HG02870 (cell line): ENCODE measurements at regions not wholly inside any gene's neighbourhood (a gene's known extent, or its start where the extent isn't known, plus 50 kb on each side); places are given as distances from the start of the nearest gene placed in this dataset.
"Not testable (repeated sequence)": the region's sequence is repeated elsewhere in the genome, so short reads cannot be mapped to it uniquely, and the experiment has no call there.

Experiments
- ATAC-seq: cut with Tn5 transposase; IDR thresholded peaks from one replicate; pipeline ENCODE4 v1.9.1; 2021; ENCODE audit warnings: mild to moderate bottlenecking, moderate library complexity; ENCODE audit not compliant: unreplicated experiment

GRCh38 chr6:90915224-90915915 is 328.5 kb upstream of the MAP3K7 start:
- no peak for ATAC-seq

DNA sequence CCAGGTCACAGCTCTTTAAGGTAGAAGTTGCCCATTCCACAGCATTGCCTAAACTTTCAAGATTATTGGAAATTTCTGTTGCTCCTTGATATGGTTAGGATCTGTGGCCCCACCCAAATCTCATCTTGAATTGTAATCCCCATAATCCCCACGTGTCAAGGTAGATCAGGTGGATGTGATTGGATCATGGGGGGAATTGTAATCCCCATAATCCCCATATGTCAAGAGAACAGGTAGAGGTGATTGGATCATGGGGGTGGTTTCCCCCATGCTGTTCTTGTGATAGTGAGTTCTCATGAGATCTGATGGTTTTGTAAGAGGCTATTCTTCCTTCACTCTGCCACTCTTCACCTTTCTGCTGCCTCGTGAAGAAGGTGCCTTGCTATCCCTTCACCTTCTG is 327.4 kb upstream of the MAP3K7 start:
- ATAC-seq = no peak

DNA sequence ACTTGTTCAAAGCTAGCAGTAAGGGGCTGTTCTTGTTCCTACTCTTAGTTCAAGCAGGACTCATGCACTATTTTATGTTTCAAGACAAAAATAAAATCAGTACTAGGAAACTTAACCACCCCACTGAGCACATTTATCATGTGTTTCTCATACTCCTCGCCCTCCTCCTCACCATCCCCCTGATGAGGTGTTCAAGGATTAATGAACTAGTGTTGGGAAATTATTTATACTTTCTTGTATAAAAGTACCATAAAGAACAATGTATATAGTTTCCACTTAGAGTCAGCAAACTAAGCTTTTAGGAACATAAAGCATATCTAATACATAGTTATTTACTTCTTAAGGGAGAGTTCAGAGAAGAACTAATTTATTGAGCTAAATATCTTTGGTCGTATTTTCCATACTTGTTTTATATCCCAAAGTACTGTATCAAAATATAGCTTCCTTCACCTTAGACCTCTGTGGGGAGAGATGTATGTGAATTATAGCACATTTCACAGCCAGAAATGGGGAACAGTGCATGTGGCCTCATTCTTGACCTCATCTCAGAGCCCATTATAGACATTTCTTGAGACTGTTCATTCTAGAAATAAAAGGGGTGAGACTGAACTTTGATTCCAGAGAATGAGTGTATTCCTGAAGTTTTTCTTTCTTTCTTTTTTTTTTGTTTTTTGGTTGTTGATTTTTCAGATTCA is 326.5 kb upstream of the MAP3K7 start:
- ATAC-seq = no peak

DNA sequence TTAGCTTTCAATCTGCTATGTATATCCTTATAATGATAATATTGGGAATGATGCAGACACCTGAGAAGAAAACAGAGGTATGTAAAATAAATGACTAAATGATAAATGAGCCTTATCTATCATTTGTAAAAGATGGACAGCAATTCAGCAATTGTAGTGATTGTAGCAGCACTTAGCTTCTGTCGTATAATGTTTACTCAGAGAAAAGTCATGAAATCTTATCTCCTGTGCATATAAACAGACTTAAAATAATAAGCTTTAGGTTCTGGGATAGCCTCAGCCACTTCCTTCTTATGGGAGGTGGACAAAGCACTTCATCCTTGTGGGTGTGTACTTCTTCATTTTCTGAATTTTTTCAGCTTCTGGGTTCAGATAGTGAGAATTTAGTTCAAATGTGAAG is 324.8 kb upstream of the MAP3K7 start:
- ATAC-seq = no peak

- ATAC-seq = no peak
Observed at GRCh38 chr6:90910893-90911292, 324.0 kb upstream of the MAP3K7 start.

- no peak for ATAC-seq
Observed at GRCh38 chr6:90907931-90908655, 321.2 kb upstream of the MAP3K7 start.

DNA sequence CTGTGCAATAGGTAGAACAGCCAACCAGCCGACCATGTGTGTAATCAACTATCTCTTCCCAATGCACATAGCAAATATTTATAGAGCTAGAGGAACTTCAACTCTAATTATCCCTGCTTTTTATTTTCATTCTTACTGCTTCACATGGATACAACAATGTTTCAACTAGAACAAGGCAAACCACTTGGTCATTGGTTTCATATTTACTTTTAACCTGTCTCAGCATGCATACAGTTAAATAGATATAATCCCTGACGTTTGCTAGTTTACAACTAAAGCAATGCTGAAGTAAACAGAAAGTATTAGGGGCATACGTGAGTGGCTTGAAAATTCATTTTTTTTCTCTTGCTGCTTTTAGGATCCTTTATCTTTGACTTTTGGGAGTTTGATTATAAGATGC is 318.5 kb upstream of the MAP3K7 start:
- no peak for ATAC-seq

DNA sequence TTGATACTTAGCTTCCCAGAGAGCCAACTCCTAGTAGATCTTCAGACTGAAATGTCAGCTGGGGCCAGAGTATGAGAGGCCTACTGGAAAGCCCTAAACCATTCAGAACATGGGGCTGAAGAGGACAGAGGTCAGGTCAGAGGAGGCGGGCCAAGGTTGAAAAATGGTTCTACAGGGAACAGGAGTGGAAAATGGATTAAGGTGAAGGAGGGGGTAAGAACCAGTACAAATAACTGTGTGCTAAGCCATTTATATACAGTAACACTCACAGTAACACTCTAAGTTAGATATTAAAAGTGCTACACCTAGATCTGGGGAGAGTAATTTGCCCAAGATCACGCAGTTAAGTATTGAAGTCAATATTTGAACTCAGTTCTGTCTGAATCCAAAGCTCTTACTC is 313.2 kb upstream of the MAP3K7 start:
- ATAC-seq = no peak

GRCh38 chr6:90898763-90899162 is 311.9 kb upstream of the MAP3K7 start:
- no peak for ATAC-seq

- no peak for ATAC-seq
Observed at GRCh38 chr6:90896075-90896547, 309.2 kb upstream of the MAP3K7 start.

DNA sequence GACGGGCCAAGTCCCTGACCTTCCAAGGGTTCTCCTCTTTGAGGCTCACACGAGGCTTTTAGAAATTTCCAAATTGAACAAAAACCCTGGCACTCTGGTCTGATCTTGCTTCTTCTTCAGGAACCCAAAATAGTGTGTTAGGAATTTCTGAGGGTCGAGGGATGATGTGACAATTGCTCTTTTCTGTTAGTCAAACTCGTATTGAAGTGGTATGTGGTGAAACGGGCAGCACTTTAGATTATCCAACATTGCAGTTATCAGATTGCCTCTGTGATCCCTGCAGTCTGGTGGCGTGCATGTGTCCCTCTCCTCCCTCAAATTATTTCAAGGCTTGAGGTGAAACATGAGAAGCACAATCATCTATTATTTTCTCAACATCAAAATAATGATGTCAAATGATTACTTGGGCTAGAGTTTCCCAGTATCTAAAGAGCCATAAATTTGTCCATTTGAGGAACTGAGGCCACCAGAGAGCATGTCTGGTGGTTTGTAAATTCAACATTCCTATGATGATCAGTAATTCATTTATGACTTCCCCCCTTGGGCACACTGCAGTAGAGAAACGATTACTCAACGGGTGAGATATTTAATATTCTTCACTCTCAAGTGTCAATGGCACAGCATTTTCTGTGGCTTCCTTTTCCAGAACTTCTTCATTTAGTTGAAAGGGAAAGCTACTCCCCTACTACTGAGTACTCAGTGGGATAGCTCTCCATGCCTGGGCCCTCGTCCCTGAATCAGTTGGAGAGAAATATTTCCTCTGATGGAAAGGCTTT is 308.6 kb upstream of the MAP3K7 start:
- no peak for ATAC-seq

DNA sequence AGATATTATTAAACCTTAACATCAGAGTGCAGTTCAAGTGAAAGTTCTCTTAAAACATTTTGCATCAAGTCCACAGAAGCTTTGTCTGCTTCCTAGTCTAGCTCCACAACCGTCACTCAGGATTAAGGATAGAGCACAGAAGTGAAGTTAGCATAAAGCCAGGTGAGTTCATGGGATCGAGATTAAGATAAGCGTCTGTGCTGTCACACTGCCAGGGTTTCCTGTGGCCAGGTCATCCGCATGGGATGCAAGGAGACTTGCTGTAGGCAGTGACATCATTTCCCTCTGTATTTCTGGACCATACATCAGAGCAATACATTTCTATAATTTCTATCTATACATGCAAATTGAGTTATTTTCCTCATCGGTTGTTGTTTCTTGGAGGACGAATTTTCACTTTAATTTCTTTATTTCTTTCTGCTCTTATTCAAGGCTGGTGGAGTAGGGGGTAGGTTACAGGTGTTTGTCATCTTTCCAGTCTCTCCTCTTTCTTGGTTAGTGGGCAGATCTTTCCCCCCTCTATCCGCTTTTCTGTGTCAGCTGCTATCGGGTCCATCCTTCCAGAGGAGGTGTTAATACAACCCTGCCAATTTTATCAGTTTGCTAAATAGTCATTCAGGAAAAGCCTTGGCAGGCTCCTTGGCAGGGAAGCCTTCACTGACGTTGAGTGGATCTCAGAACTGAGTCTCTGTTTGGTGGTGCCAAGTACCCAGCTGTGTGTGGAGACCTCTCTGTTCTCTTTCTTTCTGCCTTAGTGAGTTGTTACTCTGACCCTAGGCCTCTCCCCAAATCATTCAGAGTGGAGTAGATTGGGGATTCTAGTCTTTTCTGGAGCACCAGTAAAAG is 307.6 kb upstream of the MAP3K7 start:
- ATAC-seq = no peak

- ATAC-seq = no peak
Observed at GRCh38 chr6:90893400-90893799, 306.5 kb upstream of the MAP3K7 start.

DNA sequence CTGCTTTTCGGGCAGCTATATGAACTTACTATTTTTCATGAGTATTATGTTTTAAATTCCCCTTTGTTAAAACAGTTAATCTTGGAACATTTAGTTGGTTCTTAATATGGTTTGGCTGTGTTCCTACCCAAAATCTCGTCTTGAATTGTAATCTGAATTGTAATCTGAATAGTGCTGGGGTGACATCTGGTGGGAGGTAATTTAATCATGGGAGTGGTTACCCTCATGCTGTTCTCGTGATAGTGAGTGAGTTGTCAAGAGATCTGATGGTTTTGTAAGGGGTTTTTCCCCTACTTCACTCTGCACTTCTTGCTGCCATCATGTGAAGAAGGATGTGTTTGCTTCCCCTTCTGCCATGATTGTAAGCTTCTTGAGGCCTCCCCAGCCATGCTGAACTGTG is 305.4 kb upstream of the MAP3K7 start:
- no peak for ATAC-seq

DNA sequence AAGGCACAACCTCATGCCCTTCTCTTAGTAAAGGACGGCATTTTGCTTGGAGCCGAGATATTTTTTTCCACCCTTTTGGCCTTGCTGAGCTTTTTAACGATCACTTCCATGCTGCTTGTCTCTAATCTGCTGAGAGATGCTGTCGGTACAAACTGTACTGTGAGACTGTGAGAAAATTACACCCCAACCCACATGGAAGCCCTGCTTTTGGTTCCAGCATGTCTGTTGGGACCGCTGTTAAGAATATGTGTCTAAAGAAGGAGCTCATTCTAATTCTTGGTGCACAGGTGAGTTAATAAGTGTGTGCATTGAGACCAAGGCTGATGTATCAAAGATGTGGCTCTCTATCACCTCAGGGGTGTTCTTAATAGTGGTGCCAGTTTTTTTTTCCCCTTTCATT is 304.5 kb upstream of the MAP3K7 start:
- ATAC-seq = no peak

GRCh38 chr6:90890683-90891330 is 303.9 kb upstream of the MAP3K7 start:
- no peak for ATAC-seq

DNA sequence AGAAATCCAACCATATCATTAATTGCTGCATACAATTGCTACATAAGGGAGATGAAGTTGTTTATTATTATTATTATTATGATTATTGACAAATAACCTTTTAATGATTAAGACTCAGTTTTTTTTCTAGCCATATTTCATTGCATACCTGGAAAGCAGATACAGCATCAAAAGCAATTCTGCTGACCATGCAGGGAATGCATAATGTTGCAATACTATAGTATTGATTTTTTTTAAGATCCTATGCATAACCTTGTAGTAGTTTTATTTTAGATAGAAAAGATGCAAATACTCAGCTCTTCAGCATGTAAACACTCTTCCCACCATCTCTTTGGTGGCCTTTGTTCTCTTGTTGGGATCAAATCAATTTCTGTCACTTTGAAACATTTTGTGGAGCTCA is 300.9 kb upstream of the MAP3K7 start:
- no peak for ATAC-seq

GRCh38 chr6:90885611-90886056 is 298.8 kb upstream of the MAP3K7 start:
- no peak for ATAC-seq

DNA sequence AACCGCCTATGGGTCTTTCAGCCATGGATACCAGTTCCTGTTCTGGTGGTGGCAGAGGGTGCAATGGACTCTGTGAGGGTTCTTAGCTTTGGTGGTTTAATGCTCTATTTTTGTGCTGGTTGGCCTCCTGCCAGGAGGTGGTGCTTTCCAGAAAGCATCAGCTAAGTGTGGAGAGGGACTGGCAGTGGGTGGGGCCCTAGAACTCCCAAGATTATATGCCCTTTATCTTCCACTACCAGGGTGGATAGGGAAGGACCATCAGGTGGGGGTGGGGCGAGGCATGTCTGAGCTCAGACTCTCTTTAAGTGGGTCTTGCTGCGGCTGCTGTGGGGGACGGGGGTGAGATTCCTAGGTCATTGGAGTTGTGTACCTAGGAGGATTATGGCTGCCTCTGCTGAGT is 298.3 kb upstream of the MAP3K7 start:
- not testable (repeated sequence) for ATAC-seq

DNA sequence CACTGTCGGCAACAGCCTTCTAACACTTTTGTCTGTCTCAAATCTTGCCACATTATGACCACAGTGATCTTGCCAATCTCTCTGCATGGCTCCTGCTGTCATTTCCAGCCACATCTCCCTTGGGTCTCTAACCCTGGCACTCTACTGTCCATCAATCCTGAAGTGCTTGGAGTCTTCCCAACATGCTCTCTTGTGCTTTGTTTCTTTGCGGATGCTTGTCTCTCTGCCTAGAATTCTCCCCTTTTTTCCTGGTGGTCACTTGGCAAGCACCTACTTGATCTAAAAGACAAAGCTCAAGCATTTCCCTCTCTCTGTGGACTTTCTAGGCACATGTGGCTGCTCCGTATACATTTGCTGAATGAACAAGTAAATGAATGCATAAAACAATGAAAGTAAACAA is 290.7 kb upstream of the MAP3K7 start:
- no peak for ATAC-seq
